IMR-90 (cell line): ENCODE measurements at regions not wholly inside any gene's neighbourhood (a gene's known extent, or its start where the extent isn't known, plus 50 kb on each side); places are given as distances from the start of the nearest gene placed in this dataset.

Source experiments
- BHLHE40 ChIP-seq: fragments of 150-350 bp; IDR thresholded peaks from 2 replicates; pipeline ENCODE4 v1.6.1; 2016; ENCODE audit warnings: mild to moderate bottlenecking, low read depth, low read length
- CEBPB ChIP-seq: IDR thresholded peaks from 2 replicates; pipeline ENCODE4 v1.6.1; 2012; ENCODE audit warnings: low read depth, low read length, improper control_type of control experiment
- CTCF ChIP-seq: conservative IDR thresholded peaks from 2 replicates; pipeline ENCODE4 v1.5.1; 2012; ENCODE audit warnings: mild to moderate bottlenecking, low read depth, low read length, improper control_type of control experiment
- FOS ChIP-seq: fragments of 150-350 bp; IDR thresholded peaks from 2 replicates; pipeline ENCODE4 v1.6.1; 2016; ENCODE audit warnings: low read depth, low read length
- POLR2A ChIP-seq: IDR thresholded peaks from 2 replicates; pipeline ENCODE4 v1.6.1; 2012; ENCODE audit warnings: mild to moderate bottlenecking, low read depth, low read length
- USF2 ChIP-seq: fragments of 150-350 bp; IDR thresholded peaks from 2 replicates; pipeline ENCODE4 v1.6.1; 2017; ENCODE audit warnings: mild to moderate bottlenecking, antibody characterized with exemption, low read length, low read depth

DNA sequence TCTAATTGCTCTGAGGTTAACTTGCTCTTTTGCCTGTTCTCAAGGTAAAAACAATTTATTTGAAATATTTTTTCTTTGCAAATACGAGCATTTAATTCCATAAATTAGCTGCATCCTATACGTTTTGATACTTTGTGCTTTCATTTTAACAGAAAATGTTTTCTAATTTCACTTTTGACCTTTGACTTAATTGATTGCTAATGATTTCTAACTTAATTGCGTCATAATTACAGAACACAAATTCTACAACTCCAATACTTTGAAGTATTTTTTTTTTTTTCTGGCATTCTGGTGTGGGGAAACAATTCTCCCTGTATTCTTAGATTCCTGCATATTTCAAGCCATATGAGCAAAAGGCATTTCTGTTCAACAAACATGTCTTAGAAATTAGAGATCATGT lies 134.0 kb downstream of the ISOC1 start:
- TF ChIP-seq FOS, result no peak
- no peak for TF ChIP-seq CTCF
- 0 out of 2 replicates have a peak, but pooled peaks have one; percentile 5 for TF ChIP-seq CEBPB
- no peak for TF ChIP-seq USF2
- no peak for TF ChIP-seq POLR2A
- no peak for TF ChIP-seq BHLHE40
